Tibial nerve (tissue), 4 donors: ENCODE measurements at regions not wholly inside any gene's neighbourhood (a gene's known extent, or its start where the extent isn't known, plus 50 kb on each side); places are given as distances from the start of the nearest gene placed in this dataset.
A peak's percentile ranks its signal among the peaks of the same experiment; 100 is the strongest.

ENCODE experiments used
- DNase-seq, 2 donors: peaks; one replicate each; pipeline ENCODE4 v3.0.0-alpha.2; 2019; ENCODE audit warnings: low spot score in 2 of 2
- H3K27ac ChIP-seq, 4 donors: fragments of 200-600 bp; sonication (generic) in 3 of 4; one replicate each; pipeline ENCODE4 v1.5.1; 2017 to 2019; ENCODE audit warnings: mild to moderate bottlenecking in 1 of 4
- H3K27me3 ChIP-seq, 2 donors: fragments of 200-600 bp; sonication (generic) in 1 of 2; one replicate each; pipeline versions ENCODE4 v1.5.1 to v1.6.0; 2017 to 2019
- H3K36me3 ChIP-seq, 3 donors: fragments of 200-600 bp; sonication (generic); one replicate each; pipeline ENCODE4 v1.5.1; 2018 to 2019
- H3K4me1 ChIP-seq, 4 donors: fragments of 200-600 bp; sonication (generic) in 3 of 4; one replicate each; pipeline ENCODE4 v1.5.1; 2017 to 2019
- H3K4me3 ChIP-seq, 4 donors: fragments of 200-600 bp; sonication (generic) in 3 of 4; one replicate each; pipeline ENCODE4 v1.5.1; 2017 to 2019; ENCODE audit warnings: mild to moderate bottlenecking in 1 of 4, moderate library complexity in 1 of 4
- H3K9me3 ChIP-seq, 4 donors: fragments of 200-600 bp; sonication (generic) in 3 of 4; one replicate each; pipeline ENCODE4 v1.5.1; 2017 to 2019
- CTCF ChIP-seq, 5 experiments: fragments of 200-600 bp in 3 of 5; fragments of 450-650 bp in 2 of 5; sonication (generic) in 3 of 5; IDR thresholded peaks; one replicate each; pipeline ENCODE4 v1.5.1; 2016 to 2019; ENCODE audit warnings: antibody characterized with exemption in 5 of 5, mild to moderate bottlenecking in 3 of 5, moderate library complexity in 2 of 5
- EP300 ChIP-seq, 2 donors: sonication (generic); formaldehyde crosslinking; IDR thresholded peaks; one replicate each; pipeline ENCODE4 v1.6.1; 2017; ENCODE audit warnings: antibody characterized with exemption in 2 of 2, mild to moderate bottlenecking in 1 of 2
- POLR2A ChIP-seq, 2 donors: fragments of 450-650 bp; IDR thresholded peaks; one replicate each; pipeline ENCODE4 v1.6.1; 2017; ENCODE audit warnings: antibody characterized with exemption in 2 of 2, mild to moderate bottlenecking in 2 of 2, moderate library complexity in 2 of 2
- WGBS, 2 donors: methylation state at CpG; one replicate each; pipeline ENCODE4 v1.1.5; 2018; 5-methylcytosine and 5-hydroxymethylcytosine counted together

- Histone ChIP-seq H3K27me3 (no peaks in the 10 kb centered on the region), H3K9me3 (no peaks in the 10 kb centered on the region), H3K36me3 (no peaks in the 10 kb centered on the region), H3K27ac (no peak overlapping the region), H3K4me1 (no peaks in the 10 kb centered on the region), H3K4me3 (no peak overlapping the region)
- no peak for TF ChIP-seq CTCF (IDR thresholded peaks at IDR 0.05)
- TF ChIP-seq EP300 (IDR thresholded peaks at IDR 0.05): no peak
- TF ChIP-seq POLR2A (IDR thresholded peaks at IDR 0.05): no peak
- no peak for DNase-seq
- 92 to 93% methylated on average over 6 of the region's 6 CpGs for WGBS, 2 donors
These were observed 616.6 kb downstream of the FGF9 start for GRCh38 chr13:22287343-22287920.

GRCh38 chr13:22288496-22288895 is 617.6 kb downstream of the FGF9 start:
- H3K36me3 ChIP-seq: no peaks in the 10 kb centered on the region
- no peak overlapping the region for H3K4me3 ChIP-seq
- 84 to 91% methylated on average over 4 of the region's 4 CpGs for WGBS, 2 donors
- TF ChIP-seq EP300 (IDR thresholded peaks at IDR 0.05): no peak
- no peaks in the 10 kb centered on the region for H3K9me3 ChIP-seq
- H3K4me1 ChIP-seq: no peaks in the 10 kb centered on the region
- no peak for DNase-seq
- H3K27ac ChIP-seq: no peak overlapping the region
- H3K27me3 ChIP-seq: no peaks in the 10 kb centered on the region

- no peak overlapping the region for H3K27ac ChIP-seq
- no peaks in the 10 kb centered on the region for H3K36me3 ChIP-seq
- no peaks in the 10 kb centered on the region for H3K9me3 ChIP-seq
- no peaks in the 10 kb centered on the region for H3K4me1 ChIP-seq
- 59 to 64% methylated on average over 2 of the region's 2 CpGs for WGBS, 2 donors
- TF ChIP-seq POLR2A (IDR thresholded peaks at IDR 0.05) (no peak), CTCF (IDR thresholded peaks at IDR 0.05) (no peak), EP300 (IDR thresholded peaks at IDR 0.05) (no peak)
- no peaks in the 10 kb centered on the region for H3K27me3 ChIP-seq
- no peak overlapping the region for H3K4me3 ChIP-seq
- DNase-seq: no peak
These were observed 618.8 kb downstream of the FGF9 start for GRCh38 chr13:22289711-22290110.

- Histone ChIP-seq H3K27me3 (no peaks in the 10 kb centered on the region), H3K4me1 (no peaks in the 10 kb centered on the region), H3K4me3 (no peak overlapping the region), H3K27ac (no peak overlapping the region), H3K9me3 (peaks cover 0 to 22% (median 2%) of the 10 kb centered on the region in 4 donors), H3K36me3 (no peaks in the 10 kb centered on the region)
- TF ChIP-seq EP300 (IDR thresholded peaks at IDR 0.05): no peak
- TF ChIP-seq POLR2A (IDR thresholded peaks at IDR 0.05): no peak
- 87 to 91% methylated on average over 3 of the region's 3 CpGs for WGBS, 2 donors
- DNase-seq: no peak
These were observed 627.7 kb downstream of the FGF9 start for GRCh38 chr13:22298530-22298929.

GRCh38 chr13:22311734-22312404 is 641.0 kb downstream of the FGF9 start:
- peak in 1 of 2 donors; percentile 12 for DNase-seq
- Histone ChIP-seq H3K4me1 (peaks cover 0 to 5% (median 0%) of the 10 kb centered on the region in 4 donors), H3K27me3 (no peaks in the 10 kb centered on the region), H3K4me3 (no peak overlapping the region), H3K9me3 (peaks cover 0 to 4% (median 0%) of the 10 kb centered on the region in 4 donors), H3K36me3 (no peaks in the 10 kb centered on the region), H3K27ac (peak overlapping the region in 1 of 4 donors; percentile 40)
- 60 to 65% methylated on average over 6 of the region's 6 CpGs for WGBS, 2 donors
- no peak for TF ChIP-seq POLR2A (IDR thresholded peaks at IDR 0.05)
- TF ChIP-seq CTCF (IDR thresholded peaks at IDR 0.05): no peak
- TF ChIP-seq EP300 (IDR thresholded peaks at IDR 0.05): peak in 1 of 2 donors; percentile 13

GRCh38 chr13:22312405-22312803 is 641.5 kb downstream of the FGF9 start:
- DNase-seq: no peak
- Histone ChIP-seq H3K36me3 (no peaks in the 10 kb centered on the region), H3K27ac (peak overlapping the region in 1 of 4 donors; percentile 40), H3K9me3 (peaks cover 0 to 4% (median 0%) of the 10 kb centered on the region in 4 donors), H3K4me3 (no peak overlapping the region), H3K27me3 (no peaks in the 10 kb centered on the region), H3K4me1 (peaks cover 0 to 5% (median 0%) of the 10 kb centered on the region in 4 donors)
- TF ChIP-seq CTCF (IDR thresholded peaks at IDR 0.05) (no peak), EP300 (IDR thresholded peaks at IDR 0.05) (no peak), POLR2A (IDR thresholded peaks at IDR 0.05) (no peak)
- WGBS, 2 donors: 84 to 85% methylated on average over 2 of the region's 2 CpGs
